Neural progenitor cell (in vitro differentiated cells): ENCODE measurements at regions not wholly inside any gene's neighbourhood (a gene's known extent, or its start where the extent isn't known, plus 50 kb on each side); places are given as distances from the start of the nearest gene placed in this dataset.
A peak's percentile ranks its signal among the peaks of the same experiment; 100 is the strongest.

Experiments
- DNase-seq: peaks from one replicate; pipeline ENCODE4 v3.0.0-alpha.2; 2016; ENCODE audit warnings: low spot score
- H2AFZ ChIP-seq: fragments of 200-600 bp; sonication (generic); replicated peaks from 2 replicates; pipeline ENCODE4 v1.6.1; 2016; ENCODE audit warnings: antibody characterized with exemption
- H3F3A ChIP-seq: fragments of 200-600 bp; sonication (generic); 2 replicates; pipeline ENCODE4 v1.6.1; 2016; ENCODE audit warnings: antibody characterized with exemption, low read depth
- H3K27ac ChIP-seq: fragments of 200-600 bp; sonication (generic); 2 replicates; pipeline ENCODE4 v1.5.1; 2016; ENCODE audit warnings: mild to moderate bottlenecking
- H3K27me3 ChIP-seq: fragments of 200-600 bp; sonication (generic); 2 replicates; pipeline ENCODE4 v1.6.1; 2016; ENCODE audit warnings: mild to moderate bottlenecking, moderate library complexity
- H3K36me3 ChIP-seq: fragments of 200-600 bp; sonication (generic); 2 replicates; pipeline ENCODE4 v1.5.1; 2016
- H3K4me1 ChIP-seq: fragments of 200-600 bp; sonication (generic); 2 replicates; pipeline ENCODE4 v1.6.1; 2016; ENCODE audit warnings: mixed run types
- H3K4me2 ChIP-seq: fragments of 200-600 bp; sonication (generic); 2 replicates; pipeline ENCODE4 v1.6.1; 2016
- H3K4me3 ChIP-seq: fragments of 200-600 bp; sonication (generic); 2 replicates; pipeline ENCODE4 v1.5.1; 2016
- H3K79me2 ChIP-seq: fragments of 200-600 bp; sonication (generic); 2 replicates; pipeline ENCODE4 v1.6.1; 2016; ENCODE audit warnings: low read depth
- H3K9ac ChIP-seq: fragments of 200-600 bp; sonication (generic); 2 replicates; pipeline ENCODE4 v1.6.1; 2016
- H3K9me3 ChIP-seq: fragments of 200-600 bp; sonication (generic); 2 replicates; pipeline ENCODE4 v1.5.1; 2016; ENCODE audit warnings: low read depth
- H4K20me1 ChIP-seq: fragments of 200-600 bp; sonication (generic); 2 replicates; pipeline ENCODE4 v1.6.1; 2016; ENCODE audit warnings: low read depth
- H3K27ac Mint-ChIP-seq: 3 replicates; pipeline ENCODE4 v1.8.0; 2021; ENCODE audit warnings: mixed read lengths
- H3K27me3 Mint-ChIP-seq: 2 replicates; pipeline ENCODE4 v1.8.0; 2022; ENCODE audit warnings: low read depth, mild to moderate bottlenecking, inconsistent platforms, moderate library complexity, mixed read lengths; ENCODE audit not compliant: insufficient read depth
- H3K36me3 Mint-ChIP-seq: 3 replicates; pipeline ENCODE4 v1.8.0; 2021; ENCODE audit warnings: mixed read lengths
- H3K4me1 Mint-ChIP-seq: 3 replicates; pipeline ENCODE4 v1.8.0; 2021; ENCODE audit warnings: mixed read lengths
- H3K4me3 Mint-ChIP-seq: 3 replicates; pipeline ENCODE4 v1.8.0; 2021; ENCODE audit warnings: mild to moderate bottlenecking, moderate library complexity, mixed read lengths
- H3K9me3 Mint-ChIP-seq: 3 replicates; pipeline ENCODE4 v1.8.0; 2020; ENCODE audit warnings: mixed read lengths
- CTCF ChIP-seq: fragments of 200-600 bp; sonication (generic); IDR thresholded peaks from 2 replicates; pipeline ENCODE4 v1.5.1; 2017; ENCODE audit warnings: antibody characterized with exemption, mild to moderate bottlenecking
- EZH2 ChIP-seq: fragments of 200-600 bp; sonication (generic); IDR thresholded peaks from 2 replicates; pipeline ENCODE4 v1.6.1; 2017; ENCODE audit warnings: antibody characterized with exemption, mild to moderate bottlenecking, moderate library complexity
- EZH2phosphoT487 ChIP-seq: fragments of 200-600 bp; sonication (generic); IDR thresholded peaks from 2 replicates; pipeline ENCODE4 v1.6.1; 2017; ENCODE audit warnings: antibody characterized with exemption

DNA sequence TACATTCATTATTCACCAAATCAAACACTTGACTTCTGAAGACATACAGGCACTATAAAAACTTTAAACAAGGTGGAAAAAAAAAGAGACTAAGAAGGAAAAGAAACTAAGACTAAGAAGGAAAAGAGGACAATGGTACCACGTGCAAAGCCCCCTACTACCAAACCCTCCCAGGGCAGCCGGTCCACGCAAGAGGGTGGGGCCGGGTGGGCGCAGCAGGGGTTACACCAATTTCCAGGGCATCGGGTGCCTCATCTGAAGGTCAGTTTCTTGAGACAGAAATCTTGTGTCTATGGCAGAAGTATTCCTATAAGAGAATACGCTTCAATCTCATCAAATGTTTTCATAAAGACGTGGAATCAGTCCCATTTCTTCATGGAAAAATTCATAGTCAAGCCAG lies 131.5 kb downstream of the NUFIP1 start:
- Mint-ChIP-seq H3K27me3 (peaks cover 8% of the 10 kb centered on the region), H3K36me3 (no peaks in the 10 kb centered on the region), H3K9me3 (no peaks in the 10 kb centered on the region), H3K27ac (no peak overlapping the region), H3K4me1 (peaks cover 25% of the 10 kb centered on the region), H3K4me3 (no peak overlapping the region)
- Histone ChIP-seq H3K27me3 (no peaks in the 10 kb centered on the region), H3K4me3 (no peak overlapping the region), H2AFZ (no peak overlapping the region), H3K36me3 (no peaks in the 10 kb centered on the region), H4K20me1 (no peaks in the 10 kb centered on the region), H3F3A (peaks cover 5% of the 10 kb centered on the region), H3K4me2 (no peak overlapping the region), H3K4me1 (peaks cover 18% of the 10 kb centered on the region), H3K9me3 (no peaks in the 10 kb centered on the region), H3K9ac (no peak overlapping the region), H3K79me2 (no peaks in the 10 kb centered on the region), H3K27ac (no peak overlapping the region)
- TF ChIP-seq CTCF, result no peak
- TF ChIP-seq EZH2phosphoT487, result no peak
- no peak for TF ChIP-seq EZH2
- DNase-seq, result no peak

GRCh38 chr13:44857061-44857460 lies 132.2 kb downstream of the NUFIP1 start:
- peaks cover 5% of the 10 kb centered on the region for H3F3A ChIP-seq
- no peak for TF ChIP-seq EZH2
- TF ChIP-seq EZH2phosphoT487, result no peak
- no peak for TF ChIP-seq CTCF
- H3K4me3 Mint-ChIP-seq, result no peak overlapping the region
- no peak overlapping the region for H2AFZ ChIP-seq
- H3K9ac ChIP-seq, result no peak overlapping the region
- H3K27ac Mint-ChIP-seq, result peak overlapping the region; percentile 12
- no peaks in the 10 kb centered on the region for H3K36me3 ChIP-seq
- H3K79me2 ChIP-seq, result no peaks in the 10 kb centered on the region
- H4K20me1 ChIP-seq, result no peaks in the 10 kb centered on the region
- H3K9me3 ChIP-seq, result no peaks in the 10 kb centered on the region
- H3K4me1 Mint-ChIP-seq, result peaks cover 29% of the 10 kb centered on the region
- no peaks in the 10 kb centered on the region for H3K36me3 Mint-ChIP-seq
- H3K27me3 Mint-ChIP-seq, result peaks cover 8% of the 10 kb centered on the region
- DNase-seq, result no peak
- H3K9me3 Mint-ChIP-seq, result no peaks in the 10 kb centered on the region
- H3K27ac ChIP-seq, result no peak overlapping the region
- H3K27me3 ChIP-seq, result no peaks in the 10 kb centered on the region
- H3K4me3 ChIP-seq, result no peak overlapping the region
- H3K4me2 ChIP-seq, result no peak overlapping the region
- H3K4me1 ChIP-seq, result peaks cover 25% of the 10 kb centered on the region

GRCh38 chr13:44855860-44856259 lies 133.4 kb downstream of the NUFIP1 start:
- no peaks in the 10 kb centered on the region for H3K36me3 Mint-ChIP-seq
- no peaks in the 10 kb centered on the region for H3K9me3 Mint-ChIP-seq
- Histone ChIP-seq H3K9ac (no peak overlapping the region), H3K27ac (no peak overlapping the region), H3K4me1 (peaks cover 25% of the 10 kb centered on the region), H3K36me3 (no peaks in the 10 kb centered on the region), H3K9me3 (no peaks in the 10 kb centered on the region), H3K27me3 (no peaks in the 10 kb centered on the region), H4K20me1 (no peaks in the 10 kb centered on the region), H3F3A (peaks cover 5% of the 10 kb centered on the region), H3K79me2 (no peaks in the 10 kb centered on the region), H2AFZ (no peak overlapping the region), H3K4me2 (no peak overlapping the region), H3K4me3 (no peak overlapping the region)
- peak; percentile 67 for DNase-seq
- H3K27me3 Mint-ChIP-seq, result peaks cover 13% of the 10 kb centered on the region
- H3K4me1 Mint-ChIP-seq, result peaks cover 33% of the 10 kb centered on the region
- TF ChIP-seq EZH2phosphoT487 (no peak), CTCF (no peak), EZH2 (no peak)
- peak overlapping the region; percentile 65 for H3K27ac Mint-ChIP-seq
- no peak overlapping the region for H3K4me3 Mint-ChIP-seq
